H1 (cell line): ENCODE measurements at regions not wholly inside any gene's neighbourhood (a gene's known extent, or its start where the extent isn't known, plus 50 kb on each side); places are given as distances from the start of the nearest gene placed in this dataset.

Experiments used
- CTCF ChIA-PET: fragments of 300-600 bp; sonication (Branson Sonifier 250); formaldehyde crosslinking; loops from one replicate; lab custom pipeline; 2021; ENCODE audit not compliant: partially characterized antibody; lab: Charles Lee
- POLR2A ChIA-PET: fragments of 300-600 bp; sonication (Branson Sonifier 250); formaldehyde crosslinking; loops from one replicate; lab custom pipeline; 2021; ENCODE audit warnings: inconsistent platforms; ENCODE audit not compliant: partially characterized antibody; lab: Charles Lee
- DNase-seq, 2 experiments: peaks; one replicate each; pipeline versions ENCODE4 v3.0.0 to v3.0.0-alpha.2; 2010 to 2022; ENCODE audit warnings: low spot score in 2 of 2, low read depth in 1 of 2, mixed read lengths in 1 of 2
- FAIRE-seq: peaks from 2 replicates; lab custom pipeline; 2011; peaks lifted over from hg19 to GRCh38; lab: Jason Lieb, UNC
- H2AFZ ChIP-seq: 2 replicates; pipeline ENCODE4 v1.8.1; 2012; ENCODE audit warnings: low read length, inconsistent platforms
- H2AK5ac ChIP-seq: 2 replicates; pipeline ENCODE4 v1.6.1; 2013; ENCODE audit warnings: low read depth, low read length
- H2BK120ac ChIP-seq: replicated peaks from 2 replicates; pipeline ENCODE3; 2013; ENCODE audit warnings: low read depth, low read length, inconsistent platforms
- H2BK12ac ChIP-seq: 2 replicates; pipeline ENCODE4 v1.6.1; 2013; ENCODE audit warnings: low read depth, low read length
- H2BK15ac ChIP-seq: 2 replicates; pipeline ENCODE4 v1.6.1; 2013; ENCODE audit warnings: low read length
- H2BK20ac ChIP-seq: 2 replicates; pipeline ENCODE4 v1.6.1; 2013; ENCODE audit warnings: low read length
- H2BK5ac ChIP-seq: 2 replicates; pipeline ENCODE4 v1.6.1; 2013; ENCODE audit warnings: low read depth, low read length
- H3K14ac ChIP-seq: 2 replicates; pipeline ENCODE4 v1.6.1; 2013; ENCODE audit warnings: inconsistent platforms; ENCODE audit not compliant: insufficient read length
- H3K18ac ChIP-seq: 2 replicates; pipeline ENCODE4 v1.6.1; 2013; ENCODE audit warnings: low read length; ENCODE audit errors: extremely low read depth
- H3K23ac ChIP-seq: 2 replicates; pipeline ENCODE4 v1.6.1; 2013; ENCODE audit warnings: inconsistent platforms; ENCODE audit not compliant: insufficient read length
- H3K23me2 ChIP-seq: 2 replicates; pipeline ENCODE4 v1.6.1; 2013; ENCODE audit warnings: low read depth, low read length
- H3K27ac ChIP-seq: 2 replicates; pipeline ENCODE4 v1.6.1; 2011; ENCODE audit warnings: low read depth, low read length, inconsistent platforms
- H3K27me3 ChIP-seq, 4 experiments: replicated peaks in 1 of 4; 1 replicate in 1 of 4; 2 replicates in 3 of 4; pipeline versions ENCODE4 v1.6.1 to v1.8.1; 2011 to 2013; ENCODE audit warnings: low read length in 3 of 4, mild to moderate bottlenecking in 3 of 4, inconsistent platforms in 2 of 4, mixed read lengths in 2 of 4, moderate library complexity in 1 of 4; ENCODE audit not compliant: control insufficient read depth in 3 of 4, insufficient read depth in 3 of 4; ENCODE audit errors: extremely low read depth in 1 of 4
- H3K36me3 ChIP-seq, 4 experiments: 2 replicates each; pipeline versions ENCODE4 v1.6.1 to v1.8.1; 2011 to 2013; ENCODE audit warnings: mild to moderate bottlenecking in 4 of 4, low read length in 3 of 4, moderate library complexity in 2 of 4, control low read depth in 1 of 4, inconsistent platforms in 1 of 4; ENCODE audit not compliant: insufficient read depth in 4 of 4, control insufficient read depth in 2 of 4
- H3K4ac ChIP-seq: replicated peaks from 2 replicates; pipeline ENCODE3; 2013; ENCODE audit warnings: low read length, low read depth, mixed read lengths, inconsistent platforms; ENCODE audit not compliant: insufficient read length
- H3K4me1 ChIP-seq, 4 experiments: replicated peaks in 1 of 4; 1 replicate in 1 of 4; 2 replicates in 3 of 4; pipeline versions ENCODE4 v1.6.1 to v1.8.1; 2011 to 2013; ENCODE audit warnings: low read length in 3 of 4, inconsistent platforms in 2 of 4, mixed read lengths in 1 of 4; ENCODE audit not compliant: insufficient read depth in 4 of 4, control insufficient read depth in 3 of 4
- H3K4me2 ChIP-seq, 2 experiments: 2 replicates each; pipeline versions ENCODE4 v1.6.1 to v1.8.1; 2011 to 2013; ENCODE audit warnings: low read depth in 2 of 2, low read length in 2 of 2, control low read depth in 1 of 2, inconsistent platforms in 1 of 2, mild to moderate bottlenecking in 1 of 2; ENCODE audit not compliant: insufficient read depth in 1 of 2
- H3K4me3 ChIP-seq, 4 experiments: fragments of 200-600, 300-600 bp in 1 of 4; sonication (generic), shearing (Covaris generic), sonication (Bioruptor Twin) in 1 of 4; 2 replicates each; pipeline versions ENCODE4 v1.5.1 to v1.8.1; 2011 to 2016; ENCODE audit warnings: low read length in 4 of 4, low read depth in 3 of 4, control low read depth in 2 of 4, inconsistent platforms in 2 of 4, mild to moderate bottlenecking in 2 of 4, mixed read lengths in 1 of 4, moderate library complexity in 1 of 4; ENCODE audit not compliant: insufficient read depth in 2 of 4; ENCODE audit errors: extremely low read depth in 1 of 4
- H3K56ac ChIP-seq: replicated peaks from 2 replicates; pipeline ENCODE3; 2013; ENCODE audit warnings: low read depth, mild to moderate bottlenecking, mixed read lengths, low read length, inconsistent platforms; ENCODE audit not compliant: insufficient read length
- H3K79me1 ChIP-seq: 2 replicates; pipeline ENCODE4 v1.6.1; 2013; ENCODE audit warnings: low read depth, low read length, control low read depth
- H3K79me2 ChIP-seq, 2 experiments: 2 replicates each; pipeline versions ENCODE4 v1.6.1 to v1.8.1; 2012 to 2013; ENCODE audit warnings: low read length in 2 of 2, mild to moderate bottlenecking in 2 of 2, inconsistent platforms in 1 of 2; ENCODE audit not compliant: insufficient read depth in 2 of 2, control insufficient read depth in 1 of 2
- H3K9ac ChIP-seq, 4 experiments: replicated peaks in 1 of 4; 1 replicate in 1 of 4; 2 replicates in 3 of 4; pipeline versions ENCODE4 v1.6.1 to v1.8.1; 2011 to 2013; ENCODE audit warnings: low read depth in 3 of 4, low read length in 3 of 4, control low read depth in 2 of 4, mild to moderate bottlenecking in 2 of 4, moderate library complexity in 2 of 4, inconsistent platforms in 1 of 4; ENCODE audit errors: extremely low read depth in 1 of 4
- H3K9me3 ChIP-seq, 2 experiments: 2 replicates each; pipeline versions ENCODE4 v1.6.1 to v1.8.1; 2012 to 2013; ENCODE audit warnings: mild to moderate bottlenecking in 2 of 2, moderate library complexity in 2 of 2, control low read depth in 1 of 2, inconsistent platforms in 1 of 2, low read depth in 1 of 2, low read length in 1 of 2, mixed read lengths in 1 of 2; ENCODE audit not compliant: insufficient read depth in 2 of 2
- H4K20me1 ChIP-seq, 2 experiments: replicated peaks in 1 of 2; 2 replicates each; pipeline versions ENCODE3 to v1.8.1; 2011 to 2013; ENCODE audit warnings: inconsistent platforms in 2 of 2, low read length in 2 of 2, mild to moderate bottlenecking in 1 of 2; ENCODE audit not compliant: insufficient read depth in 2 of 2, control insufficient read depth in 1 of 2
- H4K5ac ChIP-seq: 2 replicates; pipeline ENCODE4 v1.6.1; 2013; ENCODE audit warnings: low read length, low read depth, mixed read lengths, inconsistent platforms; ENCODE audit not compliant: insufficient read length
- H4K8ac ChIP-seq: 2 replicates; pipeline ENCODE4 v1.8.0; 2013; ENCODE audit warnings: mild to moderate bottlenecking, moderate library complexity, low read length, inconsistent platforms; ENCODE audit not compliant: insufficient read depth; ENCODE audit errors: extremely low read depth
- H4K91ac ChIP-seq: replicated peaks from 2 replicates; pipeline ENCODE3; 2013; ENCODE audit warnings: low read length, mixed read lengths, inconsistent platforms; ENCODE audit not compliant: insufficient read length
- RNF2 ChIP-seq: fragments of 200-900, 300-1000 bp; sonication (generic); IDR thresholded peaks from 2 replicates; pipeline ENCODE4 v1.7.1; 2016; ENCODE audit warnings: borderline replicate concordance, low read depth, mild to moderate bottlenecking, antibody characterized with exemption, low read length; ENCODE audit not compliant: poor library complexity, severe bottlenecking; ENCODE audit errors: missing control alignments
- WGBS, 2 experiments: shearing (Covaris generic) in 1 of 2; methylation state at CpG; one replicate each; pipeline versions ENCODE4 v1.1.6 to v1.1.7; 2013 to 2015; ENCODE audit warnings: low lambda C conversion rate in 2 of 2, mixed read lengths in 2 of 2, inconsistent platforms in 1 of 2, low coverage in 1 of 2, missing lambda C conversion rate in 1 of 2; ENCODE audit not compliant: insufficient replicate concordance in 2 of 2, insufficient coverage in 1 of 2, insufficient read length in 1 of 2; ENCODE audit errors: extremely low coverage in 1 of 2, missing lambda C conversion rate in 1 of 2; 5-methylcytosine and 5-hydroxymethylcytosine counted together

- H2AFZ ChIP-seq, result no peak overlapping the region
- no peak overlapping the region for H3K27ac ChIP-seq
- no peaks in the 10 kb centered on the region for H3K23me2 ChIP-seq
- CTCF ChIA-PET, result interaction anchor here (0.6 kb wide), 1 partner anchor 37 kb away, joined by 3 read pairs; no protein-coding TSS in a partner anchor
- no peak for TF ChIP-seq RNF2
- TF ChIP-seq, all 59 proteins: peak for 0
- Histone ChIP-seq H3K36me3 (no peaks in the 10 kb centered on the region), H3K9me3 (peaks cover 0 to 6% of the 10 kb centered on the region in 2 experiments; a peak in 1 of 4 replicates), H3K4me2 (no peak overlapping the region), H2AK5ac (no peak overlapping the region), H3K79me2 (no peaks in the 10 kb centered on the region), H2BK15ac (no peak overlapping the region), H2BK120ac (no peak overlapping the region), H4K20me1 (no peaks in the 10 kb centered on the region), H3K4me1 (no peaks in the 10 kb centered on the region), H3K9ac (no peak overlapping the region), H4K5ac (no peak overlapping the region), H3K14ac (no peak overlapping the region), H3K23ac (no peak overlapping the region), H3K18ac (no peak overlapping the region), H2BK20ac (no peak overlapping the region), H3K79me1 (no peaks in the 10 kb centered on the region), H3K4ac (no peak overlapping the region), H3K27me3 (no peaks in the 10 kb centered on the region), H2BK12ac (no peak overlapping the region), H2BK5ac (no peak overlapping the region), H3K4me3 (no peak overlapping the region), H4K91ac (no peak overlapping the region), H4K8ac (no peak overlapping the region), H3K56ac (no peak overlapping the region)
- DNase-seq (no peak), FAIRE-seq (no peak)
- POLR2A ChIA-PET, result no interaction called here
- WGBS, 2 experiments, result 92% methylated on average over 4 of the region's 4 CpGs; no CpG with 5 or more reads in 1 of the 2 experiments
Observed at GRCh38 chrX:149114874-149115273, 390.2 kb downstream of the IDS start.
